ENCODE measurements at regions not wholly inside any gene's neighbourhood (a gene's known extent, or its start where the extent isn't known, plus 50 kb on each side); places are given as distances from the start of the nearest gene placed in this dataset.

- Mint-ChIP-seq H3K4me1 (no peaks in the 10 kb centered on the region), H3K4me3 (no peak overlapping the region), H3K9me3 (no peaks in the 10 kb centered on the region), H3K27ac (peak overlapping the region in 1 of 2 donors; percentile 53), H3K27me3 (peaks cover 39% of the 10 kb centered on the region)
- no peak for ATAC-seq
- DNase-seq = no peak
Measured at GRCh38 chr6:767755-768512, 75.0 kb upstream of the EXOC2 start.

- no peak for ATAC-seq
- no peaks in the 10 kb centered on the region for H3K9me3 Mint-ChIP-seq
- H3K4me1 Mint-ChIP-seq = no peaks in the 10 kb centered on the region
- no peak overlapping the region for H3K27ac Mint-ChIP-seq
- no peak for DNase-seq
- no peak overlapping the region for H3K4me3 Mint-ChIP-seq
- peaks cover 51% of the 10 kb centered on the region for H3K27me3 Mint-ChIP-seq
Measured at GRCh38 chr6:766625-767024, 73.7 kb upstream of the EXOC2 start.

GRCh38 chr6:761997-762396, 69.1 kb upstream of the EXOC2 start:
- Mint-ChIP-seq H3K9me3 (peaks cover under 1 to 1% of the 10 kb centered on the region in 2 donors), H3K4me1 (no peaks in the 10 kb centered on the region), H3K27me3 (peaks cover 31% of the 10 kb centered on the region), H3K4me3 (no peak overlapping the region), H3K27ac (peak overlapping the region in 1 of 2 donors; percentile 7)
- DNase-seq (no peak), ATAC-seq (no peak)

- peaks cover 6 to 8% of the 10 kb centered on the region in 2 donors for H3K9me3 Mint-ChIP-seq
- H3K4me1 Mint-ChIP-seq = no peaks in the 10 kb centered on the region
- H3K27me3 Mint-ChIP-seq = peaks cover 31% of the 10 kb centered on the region
- H3K4me3 Mint-ChIP-seq = no peak overlapping the region
- DNase-seq (no peak), ATAC-seq (no peak)
- peak overlapping the region in 1 of 2 donors; percentile 7 for H3K27ac Mint-ChIP-seq
Measured at GRCh38 chr6:760982-761955, 68.3 kb upstream of the EXOC2 start.

- Mint-ChIP-seq H3K4me3 (no peak overlapping the region), H3K27me3 (peaks cover 26% of the 10 kb centered on the region), H3K4me1 (no peaks in the 10 kb centered on the region), H3K9me3 (peaks cover 6 to 8% of the 10 kb centered on the region in 2 donors), H3K27ac (no peak overlapping the region)
- ATAC-seq (no peak), DNase-seq (no peak)
Measured at GRCh38 chr6:759729-760128, 66.8 kb upstream of the EXOC2 start.

- DNase-seq (no peak), ATAC-seq (no peak)
- Mint-ChIP-seq H3K27me3 (no peaks in the 10 kb centered on the region), H3K4me3 (no peak overlapping the region), H3K4me1 (no peaks in the 10 kb centered on the region), H3K9me3 (peaks cover 6 to 8% of the 10 kb centered on the region in 2 donors), H3K27ac (no peak overlapping the region)
Measured at GRCh38 chr6:756224-756623, 63.3 kb upstream of the EXOC2 start.

GRCh38 chr6:754202-754601, 61.3 kb upstream of the EXOC2 start:
- H3K27ac Mint-ChIP-seq = no peak overlapping the region
- ATAC-seq (no peak), DNase-seq (no peak)
- H3K4me1 Mint-ChIP-seq = no peaks in the 10 kb centered on the region
- H3K27me3 Mint-ChIP-seq = no peaks in the 10 kb centered on the region
- no peak overlapping the region for H3K4me3 Mint-ChIP-seq
- H3K9me3 Mint-ChIP-seq = peaks cover 6 to 8% of the 10 kb centered on the region in 2 donors

GRCh38 chr6:753486-753885, 60.5 kb upstream of the EXOC2 start:
- DNase-seq (no peak), ATAC-seq (no peak)
- H3K4me1 Mint-ChIP-seq = no peaks in the 10 kb centered on the region
- no peak overlapping the region for H3K4me3 Mint-ChIP-seq
- H3K27ac Mint-ChIP-seq = no peak overlapping the region
- peaks cover 6 to 8% of the 10 kb centered on the region in 2 donors for H3K9me3 Mint-ChIP-seq
- H3K27me3 Mint-ChIP-seq = no peaks in the 10 kb centered on the region

- no peak overlapping the region for H3K4me3 Mint-ChIP-seq
- DNase-seq = no peak
- no peaks in the 10 kb centered on the region for H3K4me1 Mint-ChIP-seq
- no peak for ATAC-seq
- H3K27ac Mint-ChIP-seq = no peak overlapping the region
- no peaks in the 10 kb centered on the region for H3K27me3 Mint-ChIP-seq
- H3K9me3 Mint-ChIP-seq = peaks cover 6 to 8% of the 10 kb centered on the region in 2 donors
Measured at GRCh38 chr6:752438-752837, 59.5 kb upstream of the EXOC2 start.

- Mint-ChIP-seq H3K9me3 (peaks cover 3 to 4% of the 10 kb centered on the region in 2 donors), H3K4me1 (no peaks in the 10 kb centered on the region)
Measured at GRCh38 chr6:751765-752164, 58.8 kb upstream of the EXOC2 start.

GRCh38 chr6:747921-748320, 55.0 kb upstream of the EXOC2 start:
- ATAC-seq (no peak), DNase-seq (no peak)
- no peak overlapping the region for H3K27ac Mint-ChIP-seq

More at GRCh38 chr6:751765-752164, 58.8 kb upstream of the EXOC2 start:
- Mint-ChIP-seq H3K27me3 (no peaks in the 10 kb centered on the region), H3K4me3 (no peak overlapping the region), H3K27ac (no peak overlapping the region)
- DNase-seq = no peak
- ATAC-seq = no peak

GRCh38 chr6:747028-747427, 54.1 kb upstream of the EXOC2 start:
- H3K27ac Mint-ChIP-seq = no peak overlapping the region
- H3K4me1 Mint-ChIP-seq = no peaks in the 10 kb centered on the region
- DNase-seq = no peak
- no peaks in the 10 kb centered on the region for H3K27me3 Mint-ChIP-seq
- H3K9me3 Mint-ChIP-seq = no peaks in the 10 kb centered on the region
- ATAC-seq = no peak
- H3K4me3 Mint-ChIP-seq = no peak overlapping the region

More at GRCh38 chr6:747921-748320, 55.0 kb upstream of the EXOC2 start:
- H3K4me1 Mint-ChIP-seq = no peaks in the 10 kb centered on the region
- H3K9me3 Mint-ChIP-seq = no peaks in the 10 kb centered on the region
- no peaks in the 10 kb centered on the region for H3K27me3 Mint-ChIP-seq
- no peak overlapping the region for H3K4me3 Mint-ChIP-seq

- no peak for ATAC-seq
- DNase-seq = no peak
- H3K4me1 Mint-ChIP-seq = no peaks in the 10 kb centered on the region
Measured at GRCh38 chr6:744666-745353, 51.9 kb upstream of the EXOC2 start.

GRCh38 chr6:743320-744096, 50.6 kb upstream of the EXOC2 start:
- DNase-seq (no peak), ATAC-seq (no peak)
- Mint-ChIP-seq H3K4me1 (no peaks in the 10 kb centered on the region), H3K27me3 (no peaks in the 10 kb centered on the region), H3K27ac (no peak overlapping the region), H3K4me3 (no peak overlapping the region), H3K9me3 (no peaks in the 10 kb centered on the region)

More at GRCh38 chr6:744666-745353, 51.9 kb upstream of the EXOC2 start:
- no peaks in the 10 kb centered on the region for H3K27me3 Mint-ChIP-seq
- no peak overlapping the region for H3K4me3 Mint-ChIP-seq
- H3K9me3 Mint-ChIP-seq = no peaks in the 10 kb centered on the region
- no peak overlapping the region for H3K27ac Mint-ChIP-seq
